ENCODE measurements at regions not wholly inside any gene's neighbourhood (a gene's known extent, or its start where the extent isn't known, plus 50 kb on each side); places are given as distances from the start of the nearest gene placed in this dataset.

- no peak for TF ChIP-seq REST (IDR thresholded peaks at IDR 0.05; ENCODE audit: borderline replicate concordance)
- no peak for TF ChIP-seq POLR2AphosphoS5 (IDR thresholded peaks at IDR 0.05)
- TF ChIP-seq CTCF (IDR thresholded peaks at IDR 0.05; ENCODE audit: poor library complexity, severe bottlenecking): no peak
- no peak for TF ChIP-seq MXI1 (conservative IDR thresholded peaks at IDR 0.05; ENCODE audit: poor library complexity, severe bottlenecking)
- TF ChIP-seq TAF1 (IDR thresholded peaks at IDR 0.05; ENCODE audit: low read depth): no peak
- no peak for TF ChIP-seq SMC3 (conservative IDR thresholded peaks at IDR 0.05; ENCODE audit: poor library complexity)
- no peak for TF ChIP-seq EZH2 (IDR thresholded peaks at IDR 0.05; ENCODE audit: borderline replicate concordance, insufficient read depth, low read length, poor library complexity, severe bottlenecking)
- TF ChIP-seq RAD21 (conservative IDR thresholded peaks at IDR 0.05): no peak
- no peak for TF ChIP-seq EP300 (conservative IDR thresholded peaks at IDR 0.05; ENCODE audit: poor library complexity, severe bottlenecking)
Measured at GRCh38 chr13:48583859-48584311, 51.0 kb upstream of the RCBTB2 start.
